GM23338 (cell line): ENCODE measurements at regions not wholly inside any gene's neighbourhood (a gene's known extent, or its start where the extent isn't known, plus 50 kb on each side); places are given as distances from the start of the nearest gene placed in this dataset.

ENCODE experiments used
- ATAC-seq: fragments of 200-7000 bp; cut with Tn5 transposase; 3 replicates; pipeline ENCODE4 v1.9.1; 2020
- DNase-seq: peaks from one replicate; pipeline ENCODE4 v3.0.0-alpha.2; 2015; ENCODE audit warnings: low spot score
- H2AFZ ChIP-seq: fragments of 200-600 bp; sonication (generic); 2 replicates; pipeline ENCODE4 v1.8.0; 2016; ENCODE audit warnings: antibody characterized with exemption, mild to moderate bottlenecking, moderate library complexity
- H3F3A ChIP-seq: fragments of 200-600 bp; sonication (generic); replicated peaks from 2 replicates; pipeline ENCODE4 v1.8.0; 2017; ENCODE audit warnings: antibody characterized with exemption, mixed run types, low read depth
- H3K27ac ChIP-seq: fragments of 200-600 bp; sonication (generic); 2 replicates; pipeline ENCODE4 v1.6.1; 2016; ENCODE audit warnings: low read depth
- H3K27me3 ChIP-seq: fragments of 200-600 bp; sonication (generic); 2 replicates; pipeline ENCODE4 v1.8.0; 2016; ENCODE audit warnings: mild to moderate bottlenecking, mixed run types, moderate library complexity; ENCODE audit not compliant: insufficient read depth
- H3K36me3 ChIP-seq: fragments of 200-600 bp; sonication (generic); 2 replicates; pipeline ENCODE4 v1.8.0; 2016; ENCODE audit warnings: mild to moderate bottlenecking; ENCODE audit not compliant: insufficient read depth
- H3K4me1 ChIP-seq: fragments of 200-600 bp; sonication (generic); 2 replicates; pipeline ENCODE4 v1.8.0; 2016; ENCODE audit warnings: mild to moderate bottlenecking, moderate library complexity; ENCODE audit not compliant: insufficient read depth
- H3K4me2 ChIP-seq: fragments of 200-600 bp; sonication (generic); 2 replicates; pipeline ENCODE4 v1.7.1; 2017; ENCODE audit warnings: mixed run types
- H3K4me3 ChIP-seq: fragments of 200-600 bp; sonication (generic); 2 replicates; pipeline ENCODE4 v1.6.1; 2016; ENCODE audit warnings: mixed run types
- H3K79me2 ChIP-seq: fragments of 200-600 bp; sonication (generic); replicated peaks from 2 replicates; pipeline ENCODE4 v1.8.0; 2017; ENCODE audit warnings: mild to moderate bottlenecking; ENCODE audit not compliant: insufficient read depth
- H3K9me2 ChIP-seq: fragments of 200-600 bp; sonication (generic); 2 replicates; pipeline ENCODE4 v1.8.0; 2017; ENCODE audit not compliant: insufficient read depth
- H4K20me1 ChIP-seq: fragments of 200-600 bp; sonication (generic); replicated peaks from 2 replicates; pipeline ENCODE4 v1.8.0; 2017; ENCODE audit warnings: mild to moderate bottlenecking; ENCODE audit not compliant: insufficient read depth
- H3K27ac Mint-ChIP-seq: 2 replicates; pipeline ENCODE4 v1.8.0; 2020; ENCODE audit warnings: inconsistent platforms, mild to moderate bottlenecking, moderate library complexity, mixed read lengths
- H3K27me3 Mint-ChIP-seq: 3 replicates; pipeline ENCODE4 v1.8.0; 2022; ENCODE audit warnings: low read depth, mild to moderate bottlenecking, moderate library complexity, mixed read lengths, inconsistent platforms; ENCODE audit not compliant: insufficient read depth, poor library complexity
- H3K36me3 Mint-ChIP-seq: 3 replicates; pipeline ENCODE4 v1.8.0; 2021; ENCODE audit warnings: low read depth, mild to moderate bottlenecking, inconsistent platforms, moderate library complexity, mixed read lengths
- H3K4me1 Mint-ChIP-seq: 3 replicates; pipeline ENCODE4 v1.8.0; 2020; ENCODE audit warnings: mild to moderate bottlenecking, inconsistent platforms, mixed read lengths
- H3K4me3 Mint-ChIP-seq: 3 replicates; pipeline ENCODE4 v1.8.0; 2021; ENCODE audit warnings: moderate library complexity, mild to moderate bottlenecking, inconsistent platforms, mixed read lengths
- H3K9me3 Mint-ChIP-seq: 3 replicates; pipeline ENCODE4 v1.8.0; 2020; ENCODE audit warnings: moderate library complexity, mild to moderate bottlenecking, inconsistent platforms, mixed read lengths
- CREB1 ChIP-seq: fragments of 250-450 bp; sonication (Bioruptor Pico); IDR thresholded peaks from 2 replicates; pipeline ENCODE4 v1.5.0; 2020; ENCODE audit warnings: low read depth, mild to moderate bottlenecking, moderate library complexity
- EZH2 ChIP-seq: fragments of 200-600 bp; sonication (generic); IDR thresholded peaks from one replicate; pipeline ENCODE4 v1.8.0; 2017; ENCODE audit warnings: antibody characterized with exemption, mild to moderate bottlenecking, low read depth; ENCODE audit not compliant: unreplicated experiment
- EZH2phosphoT487 ChIP-seq: fragments of 200-600 bp; sonication (generic); IDR thresholded peaks from one replicate; pipeline ENCODE4 v1.8.1; 2018; ENCODE audit warnings: antibody characterized with exemption; ENCODE audit not compliant: unreplicated experiment
- JUNB ChIP-seq: IDR thresholded peaks from one replicate; pipeline ENCODE4 v1.6.1; 2016; ENCODE audit warnings: antibody characterized with exemption; ENCODE audit not compliant: unreplicated experiment
- NANOG ChIP-seq: IDR thresholded peaks from 2 replicates; pipeline ENCODE4 v1.6.1; 2016; ENCODE audit warnings: antibody characterized with exemption, borderline replicate concordance
- POLR2AphosphoS5 ChIP-seq: IDR thresholded peaks from 2 replicates; pipeline ENCODE4 v1.6.1; 2016; ENCODE audit warnings: antibody characterized with exemption, low read depth
- STAT1 ChIP-seq: IDR thresholded peaks from one replicate; pipeline ENCODE4 v1.6.1; 2016; ENCODE audit warnings: antibody characterized with exemption; ENCODE audit not compliant: unreplicated experiment
- ZNF114 ChIP-seq: fragments of 250-450 bp; sonication (Bioruptor Pico); IDR thresholded peaks from 2 replicates; pipeline ENCODE4 v1.5.0; 2020; ENCODE audit warnings: mild to moderate bottlenecking, moderate library complexity
- ZNF331 ChIP-seq: fragments of 250-450 bp; sonication (Bioruptor Pico); IDR thresholded peaks from 2 replicates; pipeline ENCODE4 v1.5.0; 2020; ENCODE audit warnings: low read depth, mild to moderate bottlenecking, moderate library complexity
- TF ChIP-seq, protein P1 (sequence below): IDR thresholded peaks from 2 replicates; pipeline ENCODE4 v1.6.1; 2016; ENCODE audit warnings: antibody characterized with exemption
- TF ChIP-seq, protein P2 (sequence below), 2 experiments: fragments of 200-600 bp in 1 of 2; sonication (generic) in 1 of 2; conservative IDR thresholded peaks; 2 replicates each; pipeline versions ENCODE4 v1.5.1 to v1.6.1; 2016 to 2017; ENCODE audit warnings: antibody characterized with exemption in 2 of 2, low read depth in 2 of 2, mild to moderate bottlenecking in 2 of 2, moderate library complexity in 1 of 2
- TF ChIP-seq, protein P3 (sequence below): IDR thresholded peaks from one replicate; pipeline ENCODE4 v1.6.1; 2018; ENCODE audit warnings: antibody characterized with exemption; ENCODE audit not compliant: unreplicated experiment
- TF ChIP-seq, protein P4 (sequence below): fragments of 250-450 bp; sonication (Bioruptor Pico); IDR thresholded peaks from 2 replicates; pipeline ENCODE4 v1.5.0; 2020; ENCODE audit warnings: mild to moderate bottlenecking, moderate library complexity

DNA sequence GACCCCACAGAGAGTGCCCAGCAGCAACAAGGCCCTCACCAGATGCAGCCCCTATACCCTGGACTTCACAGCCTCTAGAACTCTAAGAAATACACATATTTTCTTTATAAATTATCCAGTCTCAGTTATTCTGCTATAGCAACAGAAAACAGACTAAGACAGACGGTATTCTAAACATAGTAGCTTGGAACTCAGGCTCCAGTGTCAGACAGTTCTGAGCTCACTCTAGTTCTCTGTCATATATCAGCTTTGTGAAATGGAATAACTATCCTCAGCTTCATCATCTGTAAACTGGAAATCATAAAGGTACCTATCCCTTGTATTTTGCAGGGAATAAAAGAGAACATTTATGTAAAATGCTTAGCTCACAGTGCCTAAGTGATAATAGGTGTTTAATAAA is 127.4 kb downstream of the GLUL start:
- Histone ChIP-seq H3K4me1 (no peaks in the 10 kb centered on the region), H3K4me3 (no peak overlapping the region), H3K4me2 (no peak overlapping the region), H3K9me2 (no peaks in the 10 kb centered on the region), H3K27me3 (no peaks in the 10 kb centered on the region), H3F3A (no peaks in the 10 kb centered on the region), H2AFZ (no peak overlapping the region), H3K79me2 (no peaks in the 10 kb centered on the region), H3K27ac (no peak overlapping the region), H3K36me3 (no peaks in the 10 kb centered on the region), H4K20me1 (no peaks in the 10 kb centered on the region)
- Mint-ChIP-seq H3K4me3 (no peak overlapping the region), H3K4me1 (0 out of 3 replicates have a peak, but pooled peaks cover 5% of the 10 kb centered on the region), H3K9me3 (no peaks in the 10 kb centered on the region), H3K27ac (no peak overlapping the region), H3K36me3 (no peaks in the 10 kb centered on the region), H3K27me3 (no peaks in the 10 kb centered on the region)
- ATAC-seq (no peak), DNase-seq (no peak)
- TF ChIP-seq STAT1 (no peak), ZNF331 (CRISPR knock-in tag) (no peak), JUNB (no peak), ZNF114 (CRISPR knock-in tag) (no peak), EZH2 (no peak), POLR2AphosphoS5 (no peak), CREB1 (CRISPR knock-in tag) (no peak), NANOG (no peak), EZH2phosphoT487 (no peak)
- TF ChIP-seq, protein P1, sequence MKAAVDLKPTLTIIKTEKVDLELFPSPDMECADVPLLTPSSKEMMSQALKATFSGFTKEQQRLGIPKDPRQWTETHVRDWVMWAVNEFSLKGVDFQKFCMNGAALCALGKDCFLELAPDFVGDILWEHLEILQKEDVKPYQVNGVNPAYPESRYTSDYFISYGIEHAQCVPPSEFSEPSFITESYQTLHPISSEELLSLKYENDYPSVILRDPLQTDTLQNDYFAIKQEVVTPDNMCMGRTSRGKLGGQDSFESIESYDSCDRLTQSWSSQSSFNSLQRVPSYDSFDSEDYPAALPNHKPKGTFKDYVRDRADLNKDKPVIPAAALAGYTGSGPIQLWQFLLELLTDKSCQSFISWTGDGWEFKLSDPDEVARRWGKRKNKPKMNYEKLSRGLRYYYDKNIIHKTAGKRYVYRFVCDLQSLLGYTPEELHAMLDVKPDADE = no peak
- TF ChIP-seq, protein P2, sequence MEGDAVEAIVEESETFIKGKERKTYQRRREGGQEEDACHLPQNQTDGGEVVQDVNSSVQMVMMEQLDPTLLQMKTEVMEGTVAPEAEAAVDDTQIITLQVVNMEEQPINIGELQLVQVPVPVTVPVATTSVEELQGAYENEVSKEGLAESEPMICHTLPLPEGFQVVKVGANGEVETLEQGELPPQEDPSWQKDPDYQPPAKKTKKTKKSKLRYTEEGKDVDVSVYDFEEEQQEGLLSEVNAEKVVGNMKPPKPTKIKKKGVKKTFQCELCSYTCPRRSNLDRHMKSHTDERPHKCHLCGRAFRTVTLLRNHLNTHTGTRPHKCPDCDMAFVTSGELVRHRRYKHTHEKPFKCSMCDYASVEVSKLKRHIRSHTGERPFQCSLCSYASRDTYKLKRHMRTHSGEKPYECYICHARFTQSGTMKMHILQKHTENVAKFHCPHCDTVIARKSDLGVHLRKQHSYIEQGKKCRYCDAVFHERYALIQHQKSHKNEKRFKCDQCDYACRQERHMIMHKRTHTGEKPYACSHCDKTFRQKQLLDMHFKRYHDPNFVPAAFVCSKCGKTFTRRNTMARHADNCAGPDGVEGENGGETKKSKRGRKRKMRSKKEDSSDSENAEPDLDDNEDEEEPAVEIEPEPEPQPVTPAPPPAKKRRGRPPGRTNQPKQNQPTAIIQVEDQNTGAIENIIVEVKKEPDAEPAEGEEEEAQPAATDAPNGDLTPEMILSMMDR (conservative IDR thresholded peaks at IDR 0.05; ENCODE audit: low read depth in 2 of 2) = no peak
- TF ChIP-seq, protein P3, sequence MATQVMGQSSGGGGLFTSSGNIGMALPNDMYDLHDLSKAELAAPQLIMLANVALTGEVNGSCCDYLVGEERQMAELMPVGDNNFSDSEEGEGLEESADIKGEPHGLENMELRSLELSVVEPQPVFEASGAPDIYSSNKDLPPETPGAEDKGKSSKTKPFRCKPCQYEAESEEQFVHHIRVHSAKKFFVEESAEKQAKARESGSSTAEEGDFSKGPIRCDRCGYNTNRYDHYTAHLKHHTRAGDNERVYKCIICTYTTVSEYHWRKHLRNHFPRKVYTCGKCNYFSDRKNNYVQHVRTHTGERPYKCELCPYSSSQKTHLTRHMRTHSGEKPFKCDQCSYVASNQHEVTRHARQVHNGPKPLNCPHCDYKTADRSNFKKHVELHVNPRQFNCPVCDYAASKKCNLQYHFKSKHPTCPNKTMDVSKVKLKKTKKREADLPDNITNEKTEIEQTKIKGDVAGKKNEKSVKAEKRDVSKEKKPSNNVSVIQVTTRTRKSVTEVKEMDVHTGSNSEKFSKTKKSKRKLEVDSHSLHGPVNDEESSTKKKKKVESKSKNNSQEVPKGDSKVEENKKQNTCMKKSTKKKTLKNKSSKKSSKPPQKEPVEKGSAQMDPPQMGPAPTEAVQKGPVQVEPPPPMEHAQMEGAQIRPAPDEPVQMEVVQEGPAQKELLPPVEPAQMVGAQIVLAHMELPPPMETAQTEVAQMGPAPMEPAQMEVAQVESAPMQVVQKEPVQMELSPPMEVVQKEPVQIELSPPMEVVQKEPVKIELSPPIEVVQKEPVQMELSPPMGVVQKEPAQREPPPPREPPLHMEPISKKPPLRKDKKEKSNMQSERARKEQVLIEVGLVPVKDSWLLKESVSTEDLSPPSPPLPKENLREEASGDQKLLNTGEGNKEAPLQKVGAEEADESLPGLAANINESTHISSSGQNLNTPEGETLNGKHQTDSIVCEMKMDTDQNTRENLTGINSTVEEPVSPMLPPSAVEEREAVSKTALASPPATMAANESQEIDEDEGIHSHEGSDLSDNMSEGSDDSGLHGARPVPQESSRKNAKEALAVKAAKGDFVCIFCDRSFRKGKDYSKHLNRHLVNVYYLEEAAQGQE = no peak
- TF ChIP-seq, protein P4, sequence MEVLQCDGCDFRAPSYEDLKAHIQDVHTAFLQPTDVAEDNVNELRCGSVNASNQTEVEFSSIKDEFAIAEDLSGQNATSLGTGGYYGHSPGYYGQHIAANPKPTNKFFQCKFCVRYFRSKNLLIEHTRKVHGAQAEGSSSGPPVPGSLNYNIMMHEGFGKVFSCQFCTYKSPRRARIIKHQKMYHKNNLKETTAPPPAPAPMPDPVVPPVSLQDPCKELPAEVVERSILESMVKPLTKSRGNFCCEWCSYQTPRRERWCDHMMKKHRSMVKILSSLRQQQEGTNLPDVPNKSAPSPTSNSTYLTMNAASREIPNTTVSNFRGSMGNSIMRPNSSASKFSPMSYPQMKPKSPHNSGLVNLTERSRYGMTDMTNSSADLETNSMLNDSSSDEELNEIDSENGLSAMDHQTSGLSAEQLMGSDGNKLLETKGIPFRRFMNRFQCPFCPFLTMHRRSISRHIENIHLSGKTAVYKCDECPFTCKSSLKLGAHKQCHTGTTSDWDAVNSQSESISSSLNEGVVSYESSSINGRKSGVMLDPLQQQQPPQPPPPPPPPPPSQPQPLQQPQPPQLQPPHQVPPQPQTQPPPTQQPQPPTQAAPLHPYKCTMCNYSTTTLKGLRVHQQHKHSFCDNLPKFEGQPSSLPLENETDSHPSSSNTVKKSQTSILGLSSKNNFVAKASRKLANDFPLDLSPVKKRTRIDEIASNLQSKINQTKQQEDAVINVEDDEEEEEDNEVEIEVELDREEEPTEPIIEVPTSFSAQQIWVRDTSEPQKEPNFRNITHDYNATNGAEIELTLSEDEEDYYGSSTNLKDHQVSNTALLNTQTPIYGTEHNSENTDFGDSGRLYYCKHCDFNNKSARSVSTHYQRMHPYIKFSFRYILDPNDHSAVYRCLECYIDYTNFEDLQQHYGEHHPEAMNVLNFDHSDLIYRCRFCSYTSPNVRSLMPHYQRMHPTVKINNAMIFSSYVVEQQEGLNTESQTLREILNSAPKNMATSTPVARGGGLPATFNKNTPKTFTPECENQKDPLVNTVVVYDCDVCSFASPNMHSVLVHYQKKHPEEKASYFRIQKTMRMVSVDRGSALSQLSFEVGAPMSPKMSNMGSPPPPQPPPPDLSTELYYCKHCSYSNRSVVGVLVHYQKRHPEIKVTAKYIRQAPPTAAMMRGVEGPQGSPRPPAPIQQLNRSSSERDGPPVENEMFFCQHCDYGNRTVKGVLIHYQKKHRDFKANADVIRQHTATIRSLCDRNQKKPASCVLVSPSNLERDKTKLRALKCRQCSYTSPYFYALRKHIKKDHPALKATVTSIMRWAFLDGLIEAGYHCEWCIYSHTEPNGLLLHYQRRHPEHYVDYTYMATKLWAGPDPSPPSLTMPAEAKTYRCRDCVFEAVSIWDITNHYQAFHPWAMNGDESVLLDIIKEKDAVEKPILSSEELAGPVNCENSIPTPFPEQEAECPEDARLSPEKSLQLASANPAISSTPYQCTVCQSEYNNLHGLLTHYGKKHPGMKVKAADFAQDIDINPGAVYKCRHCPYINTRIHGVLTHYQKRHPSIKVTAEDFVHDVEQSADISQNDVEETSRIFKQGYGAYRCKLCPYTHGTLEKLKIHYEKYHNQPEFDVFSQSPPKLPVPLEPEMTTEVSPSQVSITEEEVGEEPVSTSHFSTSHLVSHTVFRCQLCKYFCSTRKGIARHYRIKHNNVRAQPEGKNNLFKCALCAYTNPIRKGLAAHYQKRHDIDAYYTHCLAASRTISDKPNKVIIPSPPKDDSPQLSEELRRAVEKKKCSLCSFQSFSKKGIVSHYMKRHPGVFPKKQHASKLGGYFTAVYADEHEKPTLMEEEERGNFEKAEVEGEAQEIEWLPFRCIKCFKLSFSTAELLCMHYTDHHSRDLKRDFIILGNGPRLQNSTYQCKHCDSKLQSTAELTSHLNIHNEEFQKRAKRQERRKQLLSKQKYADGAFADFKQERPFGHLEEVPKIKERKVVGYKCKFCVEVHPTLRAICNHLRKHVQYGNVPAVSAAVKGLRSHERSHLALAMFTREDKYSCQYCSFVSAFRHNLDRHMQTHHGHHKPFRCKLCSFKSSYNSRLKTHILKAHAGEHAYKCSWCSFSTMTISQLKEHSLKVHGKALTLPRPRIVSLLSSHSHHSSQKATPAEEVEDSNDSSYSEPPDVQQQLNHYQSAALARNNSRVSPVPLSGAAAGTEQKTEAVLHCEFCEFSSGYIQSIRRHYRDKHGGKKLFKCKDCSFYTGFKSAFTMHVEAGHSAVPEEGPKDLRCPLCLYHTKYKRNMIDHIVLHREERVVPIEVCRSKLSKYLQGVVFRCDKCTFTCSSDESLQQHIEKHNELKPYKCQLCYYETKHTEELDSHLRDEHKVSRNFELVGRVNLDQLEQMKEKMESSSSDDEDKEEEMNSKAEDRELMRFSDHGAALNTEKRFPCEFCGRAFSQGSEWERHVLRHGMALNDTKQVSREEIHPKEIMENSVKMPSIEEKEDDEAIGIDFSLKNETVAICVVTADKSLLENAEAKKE (CRISPR knock-in tag) = no peak
